Tibial nerve (tissue), 3 donors: ENCODE measurements at regions not wholly inside any gene's neighbourhood (a gene's known extent, or its start where the extent isn't known, plus 50 kb on each side); places are given as distances from the start of the nearest gene placed in this dataset.

Experiments used
- CTCF ChIP-seq, 5 experiments: fragments of 200-600 bp in 3 of 5; fragments of 450-650 bp in 2 of 5; sonication (generic) in 3 of 5; IDR thresholded peaks; one replicate each; pipeline ENCODE4 v1.5.1; 2016 to 2019; ENCODE audit warnings: antibody characterized with exemption in 5 of 5, mild to moderate bottlenecking in 3 of 5, moderate library complexity in 2 of 5
- POLR2A ChIP-seq, 2 donors: fragments of 450-650 bp; IDR thresholded peaks; one replicate each; pipeline ENCODE4 v1.6.1; 2017; ENCODE audit warnings: antibody characterized with exemption in 2 of 2, mild to moderate bottlenecking in 2 of 2, moderate library complexity in 2 of 2

DNA sequence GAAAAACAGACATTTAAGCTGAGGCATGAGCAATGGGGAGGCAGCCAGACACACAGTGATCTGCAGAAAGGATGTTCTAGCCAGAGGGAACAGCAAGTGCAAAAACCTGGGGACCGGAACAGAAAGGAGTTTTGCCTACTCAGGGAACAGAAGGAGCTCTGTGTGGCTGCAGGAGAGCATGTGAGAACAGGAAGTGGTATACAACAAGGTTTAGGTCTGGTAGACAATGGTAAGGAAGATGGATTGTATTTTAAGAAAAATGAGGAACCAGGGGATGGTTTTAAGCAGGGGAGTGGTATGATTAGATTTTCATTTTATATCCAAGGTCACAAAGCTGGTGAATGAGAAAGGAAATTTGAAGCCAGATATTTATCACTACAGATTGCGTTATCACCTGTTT, 157.5 kb downstream of the UNC5CL start:
- TF ChIP-seq POLR2A (IDR thresholded peaks at IDR 0.05) (no peak), CTCF (IDR thresholded peaks at IDR 0.05) (no peak)
